ENCODE measurements at regions not wholly inside any gene's neighbourhood (a gene's known extent, or its start where the extent isn't known, plus 50 kb on each side); places are given as distances from the start of the nearest gene placed in this dataset.

DNA sequence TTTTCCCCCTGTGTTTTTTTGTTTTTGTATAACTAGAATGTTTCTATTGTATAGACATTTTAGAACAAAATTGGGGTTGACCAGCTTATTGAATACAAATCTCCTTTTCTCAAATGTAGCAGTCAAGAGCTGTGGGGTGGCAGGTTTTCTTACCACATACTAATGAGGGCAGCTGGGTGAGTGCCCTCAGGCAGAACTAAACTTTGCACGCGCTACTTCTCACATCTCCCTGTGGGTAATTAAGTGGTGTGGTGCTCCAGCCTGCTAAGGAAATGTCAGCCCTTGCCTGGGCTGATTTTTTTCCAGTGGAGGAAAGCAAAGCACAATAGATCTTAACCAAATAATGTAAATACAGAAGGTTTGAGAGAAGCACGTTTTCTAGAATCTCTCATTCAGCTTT lies 717.6 kb upstream of the TENM3 start:
- no peaks in the 10 kb centered on the region for H3K4me1 Mint-ChIP-seq (ENCODE audit: low read depth)
- no peaks in the 10 kb centered on the region for H3K9me3 Mint-ChIP-seq
- intact Hi-C loops (cut with micrococcal nuclease): loop anchor here (10.0 kb wide), 1 partner anchor 861 kb away; no protein-coding TSS in a partner anchor
- DNase-seq (ENCODE audit: low spot score): no peak
- H3K27ac Mint-ChIP-seq: no peak overlapping the region
- H3K4me3 Mint-ChIP-seq (ENCODE audit: low read depth): no peak overlapping the region
- no peaks in the 10 kb centered on the region for H3K27me3 Mint-ChIP-seq (ENCODE audit: low read depth)
- no peaks in the 10 kb centered on the region for H3K36me3 Mint-ChIP-seq (ENCODE audit: low read depth)

DNA sequence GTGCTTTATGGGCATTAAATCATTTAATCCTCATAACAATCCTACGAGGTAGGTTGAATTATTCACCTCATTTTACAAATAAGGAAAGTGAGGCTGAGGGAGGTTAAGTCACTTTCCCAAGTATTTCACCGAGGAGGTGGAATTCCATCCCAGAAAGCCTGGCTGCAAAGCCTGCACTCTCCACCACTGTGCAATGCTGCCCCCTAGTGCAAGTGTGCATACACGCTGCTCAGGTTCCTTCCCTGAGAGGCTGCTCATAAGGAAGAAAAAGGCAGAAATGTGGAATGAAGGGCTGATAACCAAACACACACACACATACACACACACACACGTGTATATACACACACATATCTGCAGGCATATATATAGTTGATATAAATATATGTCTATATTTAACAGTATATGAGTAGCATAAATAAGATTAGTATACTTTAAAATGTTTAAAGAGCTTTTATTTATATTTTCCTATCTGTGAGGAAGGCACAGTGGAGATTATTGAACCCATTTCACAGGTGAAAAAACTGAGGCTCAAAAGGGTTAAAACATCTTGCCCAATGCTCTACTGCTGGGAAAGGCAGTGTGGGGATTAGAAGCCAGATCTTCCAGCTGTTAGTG lies 714.5 kb upstream of the TENM3 start:
- DNase-seq (ENCODE audit: low spot score): no peak
- no peaks in the 10 kb centered on the region for H3K9me3 Mint-ChIP-seq
- intact Hi-C loops (cut with micrococcal nuclease): loop anchor here (1.0 to 10.0 kb wide), 2 partner anchors 385 to 864 kb away; no protein-coding TSS in a partner anchor
- H3K36me3 Mint-ChIP-seq (ENCODE audit: low read depth): no peaks in the 10 kb centered on the region
- no peaks in the 10 kb centered on the region for H3K4me1 Mint-ChIP-seq (ENCODE audit: low read depth)
- H3K4me3 Mint-ChIP-seq (ENCODE audit: low read depth): no peak overlapping the region
- no peaks in the 10 kb centered on the region for H3K27me3 Mint-ChIP-seq (ENCODE audit: low read depth)
- H3K27ac Mint-ChIP-seq: no peak overlapping the region

DNA sequence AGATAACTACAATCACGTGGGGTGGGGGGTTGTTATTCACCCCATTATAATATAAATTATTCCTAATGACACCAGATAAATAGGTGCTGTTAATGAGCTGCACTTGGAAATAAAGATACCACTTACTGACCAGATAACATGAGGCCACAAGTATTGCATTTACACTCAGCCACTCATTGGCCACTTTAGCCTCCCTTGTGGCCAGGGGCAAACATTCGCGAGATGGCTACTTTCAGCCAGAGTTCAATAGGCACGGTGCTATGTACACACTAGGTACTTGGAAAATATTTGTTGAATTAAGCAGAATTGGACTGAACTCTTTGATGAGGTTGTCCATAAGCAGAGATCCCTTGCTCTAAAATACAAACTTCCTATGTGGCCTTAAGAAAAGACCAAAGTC lies 713.7 kb upstream of the TENM3 start:
- Mint-ChIP-seq H3K27ac (no peak overlapping the region), H3K36me3 (ENCODE audit: low read depth) (no peaks in the 10 kb centered on the region), H3K9me3 (no peaks in the 10 kb centered on the region), H3K27me3 (ENCODE audit: low read depth) (no peaks in the 10 kb centered on the region), H3K4me1 (ENCODE audit: low read depth) (no peaks in the 10 kb centered on the region), H3K4me3 (ENCODE audit: low read depth) (no peak overlapping the region)
- intact Hi-C loops (cut with micrococcal nuclease): loop anchor here (10.0 kb wide), 1 partner anchor 865 kb away; no protein-coding TSS in a partner anchor
- no peak for DNase-seq (ENCODE audit: low spot score)

DNA sequence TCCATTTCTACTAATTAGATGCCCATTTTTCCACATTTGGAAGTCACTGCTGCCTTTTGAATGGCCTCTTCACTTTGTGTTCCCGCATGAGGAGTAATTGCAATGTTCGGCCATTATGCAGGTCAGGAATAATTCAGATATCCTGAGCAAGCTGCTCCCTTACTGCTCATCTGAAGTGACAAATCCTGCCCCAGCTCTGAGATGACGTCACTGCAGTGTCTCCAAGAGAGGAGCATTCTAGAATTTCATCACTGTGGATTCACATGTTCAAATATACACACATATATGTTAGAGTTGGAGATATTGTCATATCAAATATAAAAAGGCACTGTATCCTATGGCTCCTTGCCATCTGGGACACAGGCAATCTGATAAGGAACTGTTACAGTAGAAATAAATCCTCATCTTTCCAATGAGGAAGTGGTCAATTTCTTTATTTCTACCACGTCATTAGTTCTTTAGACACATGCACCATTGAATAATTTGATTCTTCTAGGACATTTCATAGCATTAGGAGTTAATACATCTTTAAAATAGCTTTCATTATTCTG lies 706.9 kb upstream of the TENM3 start:
- no peaks in the 10 kb centered on the region for H3K4me1 Mint-ChIP-seq (ENCODE audit: low read depth)
- H3K36me3 Mint-ChIP-seq (ENCODE audit: low read depth): no peaks in the 10 kb centered on the region
- no peak overlapping the region for H3K4me3 Mint-ChIP-seq (ENCODE audit: low read depth)
- no peaks in the 10 kb centered on the region for H3K27me3 Mint-ChIP-seq (ENCODE audit: low read depth)
- H3K27ac Mint-ChIP-seq: no peak overlapping the region
- H3K9me3 Mint-ChIP-seq: no peaks in the 10 kb centered on the region
- intact Hi-C loops (cut with micrococcal nuclease): no loop called here
- DNase-seq (ENCODE audit: low spot score): no peak

DNA sequence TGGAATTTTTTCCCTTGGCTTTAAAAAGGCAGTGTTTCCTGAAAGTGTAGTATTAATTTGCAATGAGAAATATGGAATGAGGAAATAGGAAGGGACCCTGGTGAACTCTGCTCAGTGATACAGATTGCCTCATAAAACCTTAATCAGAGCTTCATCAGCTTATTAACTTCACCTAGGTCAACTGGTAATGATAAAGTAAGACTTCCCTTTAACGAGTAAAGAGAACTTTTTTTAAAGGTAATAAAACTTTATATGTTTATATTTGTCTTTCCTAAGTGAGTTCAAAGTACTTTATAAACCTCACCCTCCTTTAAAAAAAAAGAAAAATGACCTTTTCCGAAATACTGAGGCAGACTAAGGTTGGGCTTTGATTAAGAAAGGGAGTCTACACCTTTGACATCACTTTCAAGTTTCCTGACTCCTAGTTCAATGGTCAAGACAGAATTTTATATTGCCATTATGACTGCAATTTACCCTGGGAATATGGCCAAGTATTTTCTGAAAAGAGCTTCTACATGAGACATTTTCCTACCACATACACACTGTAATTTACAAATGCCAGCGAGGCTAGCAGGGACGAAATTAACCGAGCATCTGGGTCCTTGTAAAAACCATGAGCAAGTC lies 706.3 kb upstream of the TENM3 start:
- intact Hi-C loops (cut with micrococcal nuclease): no loop called here
- no peaks in the 10 kb centered on the region for H3K27me3 Mint-ChIP-seq (ENCODE audit: low read depth)
- DNase-seq (ENCODE audit: low spot score): no peak
- peaks cover 5% of the 10 kb centered on the region for H3K9me3 Mint-ChIP-seq
- no peak overlapping the region for H3K27ac Mint-ChIP-seq
- no peak overlapping the region for H3K4me3 Mint-ChIP-seq (ENCODE audit: low read depth)
- H3K36me3 Mint-ChIP-seq (ENCODE audit: low read depth): no peaks in the 10 kb centered on the region
- no peaks in the 10 kb centered on the region for H3K4me1 Mint-ChIP-seq (ENCODE audit: low read depth)

DNA sequence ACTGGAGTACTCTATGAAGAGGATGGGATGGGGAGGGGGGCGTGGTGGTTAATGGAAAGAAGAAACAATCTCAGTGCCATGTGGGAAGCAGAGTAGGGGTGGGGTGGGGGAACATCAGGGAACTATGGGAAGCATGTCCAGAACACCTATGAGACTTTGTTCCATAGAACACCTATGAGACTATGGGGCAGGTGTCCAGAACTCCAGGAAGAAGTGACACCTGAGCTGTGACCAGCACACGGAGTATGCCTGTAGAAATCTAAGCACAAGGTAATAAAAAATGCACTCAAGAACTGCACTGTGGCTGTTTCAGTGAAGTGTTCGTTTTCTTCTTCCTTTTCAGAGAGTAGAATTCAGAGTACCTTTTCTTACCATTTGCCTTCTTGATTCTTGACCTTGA lies 704.8 kb upstream of the TENM3 start:
- no peaks in the 10 kb centered on the region for H3K27me3 Mint-ChIP-seq (ENCODE audit: low read depth)
- no peaks in the 10 kb centered on the region for H3K36me3 Mint-ChIP-seq (ENCODE audit: low read depth)
- peaks cover 5% of the 10 kb centered on the region for H3K9me3 Mint-ChIP-seq
- H3K4me1 Mint-ChIP-seq (ENCODE audit: low read depth): no peaks in the 10 kb centered on the region
- no peak overlapping the region for H3K4me3 Mint-ChIP-seq (ENCODE audit: low read depth)
- no peak overlapping the region for H3K27ac Mint-ChIP-seq
- intact Hi-C loops (cut with micrococcal nuclease): no loop called here
- no peak for DNase-seq (ENCODE audit: low spot score)

DNA sequence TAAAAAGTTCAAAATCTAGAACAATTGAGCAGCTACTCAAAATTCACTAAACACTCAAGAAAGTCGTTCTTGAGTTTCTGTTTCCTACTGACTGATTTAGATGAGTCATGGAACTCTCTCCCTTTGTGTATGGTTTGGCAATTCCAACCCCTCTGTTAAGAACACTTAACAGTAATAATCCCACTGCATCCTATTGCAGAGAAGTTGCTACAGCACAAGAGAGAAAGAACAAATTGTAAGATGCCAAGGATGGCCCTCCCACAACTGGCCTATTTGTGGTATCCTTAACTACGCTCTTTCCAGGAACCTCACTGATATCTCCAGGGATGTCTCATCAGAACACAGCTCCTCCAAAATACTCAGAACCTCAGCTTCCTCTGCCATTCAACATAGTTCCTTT lies 701.8 kb upstream of the TENM3 start:
- no peak for DNase-seq (ENCODE audit: low spot score)
- Mint-ChIP-seq H3K4me1 (ENCODE audit: low read depth) (no peaks in the 10 kb centered on the region), H3K36me3 (ENCODE audit: low read depth) (no peaks in the 10 kb centered on the region), H3K27ac (no peak overlapping the region), H3K27me3 (ENCODE audit: low read depth) (no peaks in the 10 kb centered on the region), H3K4me3 (ENCODE audit: low read depth) (no peak overlapping the region), H3K9me3 (peaks cover 5% of the 10 kb centered on the region)
- intact Hi-C loops (cut with micrococcal nuclease): no loop called here

DNA sequence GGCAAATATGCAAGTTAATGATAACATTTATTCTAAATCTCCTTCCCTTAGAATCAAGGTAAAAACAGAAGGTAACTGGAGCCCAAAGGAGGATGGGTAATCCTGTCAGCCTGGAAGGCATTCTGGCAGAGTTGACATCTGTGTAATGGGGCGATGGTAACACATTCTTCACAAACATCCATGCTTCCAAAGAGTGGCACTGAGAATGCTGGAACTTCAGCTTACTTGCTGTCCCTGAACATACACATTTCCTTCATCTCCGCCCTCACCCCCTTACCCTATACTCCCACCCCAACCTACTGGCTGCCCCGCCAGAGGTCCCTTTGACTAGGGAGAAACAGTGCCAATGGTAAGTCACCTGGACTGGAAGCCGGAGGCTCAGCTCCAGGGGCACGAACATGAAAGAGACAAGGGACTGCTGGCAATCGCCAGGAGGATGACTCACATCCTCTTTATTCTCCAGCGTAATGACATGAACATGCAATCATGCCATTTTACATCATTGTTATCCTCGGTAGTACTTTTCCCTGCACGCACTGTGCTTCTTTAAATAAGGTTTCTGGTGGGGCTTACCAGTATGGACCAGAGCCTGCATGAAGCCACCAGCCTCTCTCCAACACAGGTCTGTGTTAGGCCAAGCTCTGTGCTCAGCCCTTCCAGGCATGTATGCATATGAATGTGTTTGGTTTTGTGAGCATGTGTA lies 694.2 kb upstream of the TENM3 start:
- intact Hi-C loops (cut with micrococcal nuclease): no loop called here
- no peaks in the 10 kb centered on the region for H3K4me1 Mint-ChIP-seq (ENCODE audit: low read depth)
- DNase-seq (ENCODE audit: low spot score): no peak
- H3K4me3 Mint-ChIP-seq (ENCODE audit: low read depth): no peak overlapping the region
- H3K27me3 Mint-ChIP-seq (ENCODE audit: low read depth): no peaks in the 10 kb centered on the region
- no peaks in the 10 kb centered on the region for H3K36me3 Mint-ChIP-seq (ENCODE audit: low read depth)
- H3K27ac Mint-ChIP-seq: no peak overlapping the region
- H3K9me3 Mint-ChIP-seq: peaks cover 4% of the 10 kb centered on the region

DNA sequence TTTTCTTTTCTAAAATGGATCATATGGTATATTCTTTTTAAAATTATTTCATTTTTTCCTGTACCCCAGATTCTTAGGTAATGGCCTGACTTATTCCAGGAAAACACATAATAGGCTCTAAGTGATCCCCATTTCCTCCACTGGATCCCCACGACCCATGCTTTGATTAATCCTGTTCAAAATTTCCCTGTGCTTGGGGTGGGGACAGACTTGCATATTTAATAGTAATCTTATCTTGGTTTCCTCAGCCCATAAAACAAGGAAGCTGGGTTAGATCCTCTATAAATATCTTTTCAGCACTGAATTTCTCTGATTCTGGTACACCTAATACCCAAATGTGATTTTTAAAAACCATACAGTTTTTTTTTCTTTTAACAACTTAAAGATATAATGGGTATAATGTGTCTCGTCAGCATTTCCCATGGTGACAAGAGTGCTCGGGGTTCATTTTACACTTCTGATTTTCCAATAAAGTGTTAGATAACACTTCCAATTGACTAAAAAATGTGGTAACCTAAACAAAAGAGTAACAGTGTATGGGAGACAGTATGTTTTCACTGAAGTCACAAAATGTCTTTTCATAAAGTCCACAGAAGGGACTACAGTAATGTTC lies 693.5 kb upstream of the TENM3 start:
- Mint-ChIP-seq H3K27me3 (ENCODE audit: low read depth) (no peaks in the 10 kb centered on the region), H3K36me3 (ENCODE audit: low read depth) (no peaks in the 10 kb centered on the region), H3K27ac (no peak overlapping the region), H3K4me3 (ENCODE audit: low read depth) (no peak overlapping the region), H3K4me1 (ENCODE audit: low read depth) (no peaks in the 10 kb centered on the region), H3K9me3 (peaks cover 4% of the 10 kb centered on the region)
- intact Hi-C loops (cut with micrococcal nuclease): no loop called here
- DNase-seq (ENCODE audit: low spot score): no peak

DNA sequence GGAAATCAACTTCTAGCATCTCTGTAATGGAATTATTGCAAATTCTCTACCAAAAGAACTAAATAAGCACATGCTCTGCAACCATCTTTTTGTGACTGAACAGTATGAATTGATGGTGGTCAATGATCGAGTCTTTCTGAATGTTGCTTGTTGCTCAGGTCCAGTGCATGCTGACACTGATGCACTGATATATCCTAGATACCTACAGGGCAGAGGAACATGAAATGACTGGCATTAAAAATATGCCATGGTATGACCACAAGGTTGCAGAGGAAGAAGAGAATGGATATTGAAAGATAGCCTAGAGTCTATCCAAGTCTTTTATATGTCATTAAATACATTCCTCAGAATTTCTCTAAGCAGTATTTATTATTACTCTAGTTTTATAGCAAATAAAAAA lies 692.8 kb upstream of the TENM3 start:
- intact Hi-C loops (cut with micrococcal nuclease): no loop called here
- H3K27ac Mint-ChIP-seq: no peak overlapping the region
- DNase-seq (ENCODE audit: low spot score): no peak
- no peaks in the 10 kb centered on the region for H3K36me3 Mint-ChIP-seq (ENCODE audit: low read depth)
- H3K9me3 Mint-ChIP-seq: peaks cover 4% of the 10 kb centered on the region
- H3K4me3 Mint-ChIP-seq (ENCODE audit: low read depth): no peak overlapping the region
- no peaks in the 10 kb centered on the region for H3K4me1 Mint-ChIP-seq (ENCODE audit: low read depth)
- H3K27me3 Mint-ChIP-seq (ENCODE audit: low read depth): no peaks in the 10 kb centered on the region

DNA sequence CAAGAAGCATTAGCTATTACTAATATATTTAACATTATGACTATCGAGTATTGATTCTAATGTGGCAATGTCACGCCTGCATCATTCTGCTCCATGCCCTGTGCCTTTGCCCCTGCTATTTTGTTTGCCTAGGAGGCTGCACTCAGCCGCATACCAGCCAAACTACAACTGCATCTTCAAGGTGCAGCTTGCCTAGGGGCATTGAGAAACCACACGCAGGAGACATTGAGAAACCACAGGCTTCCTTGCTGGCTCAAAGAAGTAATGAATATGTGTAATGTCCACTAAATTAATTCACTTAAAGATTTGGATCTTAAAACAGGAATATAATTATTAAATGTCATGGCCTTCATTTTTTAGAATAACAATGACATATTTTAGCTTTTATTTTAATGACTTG lies 683.6 kb upstream of the TENM3 start:
- intact Hi-C loops (cut with micrococcal nuclease): no loop called here
- H3K27me3 Mint-ChIP-seq (ENCODE audit: low read depth): no peaks in the 10 kb centered on the region
- peaks cover 4% of the 10 kb centered on the region for H3K9me3 Mint-ChIP-seq
- H3K4me3 Mint-ChIP-seq (ENCODE audit: low read depth): no peak overlapping the region
- no peak for DNase-seq (ENCODE audit: low spot score)
- H3K36me3 Mint-ChIP-seq (ENCODE audit: low read depth): no peaks in the 10 kb centered on the region
- no peaks in the 10 kb centered on the region for H3K4me1 Mint-ChIP-seq (ENCODE audit: low read depth)
- no peak overlapping the region for H3K27ac Mint-ChIP-seq

DNA sequence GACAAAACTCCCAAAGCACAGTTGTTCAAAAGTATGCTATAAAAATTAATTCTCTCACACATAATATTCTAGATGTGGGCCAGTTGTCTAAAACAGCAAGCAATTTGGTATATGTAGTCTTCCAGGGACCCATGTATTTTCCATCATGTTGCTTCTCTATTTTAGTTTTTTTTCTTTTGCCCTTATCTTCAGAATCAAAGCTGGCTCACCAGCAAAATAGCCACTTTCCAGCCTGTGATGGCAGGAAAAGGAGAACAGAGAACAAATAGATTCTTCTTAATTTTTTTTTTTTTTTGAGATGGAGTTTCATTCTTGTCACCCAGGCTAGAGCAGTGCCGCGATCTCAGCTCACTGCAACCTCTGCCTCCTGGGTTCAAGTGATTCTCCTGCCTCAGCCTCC lies 680.8 kb upstream of the TENM3 start:
- no peaks in the 10 kb centered on the region for H3K4me1 Mint-ChIP-seq (ENCODE audit: low read depth)
- DNase-seq (ENCODE audit: low spot score): no peak
- H3K27ac Mint-ChIP-seq: no peak overlapping the region
- intact Hi-C loops (cut with micrococcal nuclease): no loop called here
- peaks cover 4% of the 10 kb centered on the region for H3K9me3 Mint-ChIP-seq
- H3K27me3 Mint-ChIP-seq (ENCODE audit: low read depth): no peaks in the 10 kb centered on the region
- no peaks in the 10 kb centered on the region for H3K36me3 Mint-ChIP-seq (ENCODE audit: low read depth)
- H3K4me3 Mint-ChIP-seq (ENCODE audit: low read depth): no peak overlapping the region

DNA sequence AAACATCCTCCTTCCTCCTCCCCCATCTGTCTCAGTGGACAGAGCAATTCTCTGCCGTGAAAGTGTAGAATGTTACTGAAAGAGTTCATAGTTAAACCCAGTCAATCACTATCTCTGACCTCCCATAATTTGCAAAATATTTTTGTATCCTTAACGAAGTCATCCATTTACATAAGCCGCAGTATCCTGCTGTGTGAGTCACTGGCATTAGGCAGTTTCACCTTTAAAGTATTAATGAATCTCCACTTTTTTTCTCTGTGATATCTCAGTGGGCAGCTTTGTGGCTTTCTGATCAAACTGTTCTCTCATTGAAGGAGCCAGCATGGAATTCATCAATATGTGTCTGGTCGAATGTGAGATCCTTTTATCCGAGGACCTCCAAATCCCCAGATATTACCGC lies 678.6 kb upstream of the TENM3 start:
- Mint-ChIP-seq H3K4me3 (ENCODE audit: low read depth) (no peak overlapping the region), H3K36me3 (ENCODE audit: low read depth) (no peaks in the 10 kb centered on the region), H3K9me3 (peaks cover 4% of the 10 kb centered on the region), H3K4me1 (ENCODE audit: low read depth) (no peaks in the 10 kb centered on the region), H3K27ac (no peak overlapping the region), H3K27me3 (ENCODE audit: low read depth) (no peaks in the 10 kb centered on the region)
- DNase-seq (ENCODE audit: low spot score): no peak
- intact Hi-C loops (cut with micrococcal nuclease): no loop called here

All from activated T-helper 2 cell treated with anti-CD3 and anti-CD28 coated beads, Interferon-gamma antibody, Interleukin-2, Interleukin-4, amounts not matched to agents 10 μg/mL and 5 μg/mL and 100 μg/mL, durations not matched to agents 14 hours and 24 hours and 36 hours (primary cell).